GM12878 (cell line): ENCODE measurements at regions not wholly inside any gene's neighbourhood (a gene's known extent, or its start where the extent isn't known, plus 50 kb on each side); places are given as distances from the start of the nearest gene placed in this dataset.

Experiments used
- ATAC-seq: fragments of 200-7000 bp; cut with Tn5 transposase; 3 replicates; pipeline ENCODE4 v1.9.1; 2020; ENCODE audit warnings: mild to moderate bottlenecking, moderate library complexity
- BruUV-seq: library from RNA; stranded (reverse); fragments of 400-500 nt; replicated peaks from 2 replicates; lab custom pipeline; 2021; lab: Mats Ljungman, UMichigan
- CTCF ChIA-PET: fragments of 300-600 bp; sonication (Branson Sonifier 250); formaldehyde crosslinking; extraction: SDS; loops from one replicate; lab custom pipeline; 2021; ENCODE audit warnings: inconsistent platforms; lab: Yijun Ruan, JAX
- POLR2A ChIA-PET: fragments of 350-600 bp; formaldehyde crosslinking; extraction: SDS; loops from one replicate; lab custom pipeline; 2021; ENCODE audit warnings: inconsistent platforms; lab: Charles Lee
- RAD21 ChIA-PET: fragments of 300-600 bp; sonication (Branson Sonifier 250); formaldehyde crosslinking; loops from one replicate; lab custom pipeline; 2023; ENCODE audit warnings: antibody characterized with exemption; ENCODE audit not compliant: unreplicated experiment; lab: Charles Lee
- SMC1A ChIA-PET: fragments of 300-600 bp; sonication (Branson Sonifier 250); formaldehyde crosslinking; loops from one replicate; lab custom pipeline; 2023; ENCODE audit not compliant: unreplicated experiment, uncharacterized antibody; lab: Charles Lee
- DNase-seq: peaks from one replicate; pipeline ENCODE4 v3.0.0-alpha.2; 2011; ENCODE audit warnings: low read depth, low spot score
- FAIRE-seq: peaks from 3 replicates; lab custom pipeline; 2011; peaks lifted over from hg19 to GRCh38; lab: Jason Lieb, UNC
- H2AFZ ChIP-seq: 2 replicates; pipeline ENCODE4 v1.6.0; 2011; ENCODE audit warnings: low read depth, low read length, control low read depth; ENCODE audit not compliant: control insufficient read depth
- H3K27ac ChIP-seq: 2 replicates; pipeline ENCODE4 v1.5.1; 2011; ENCODE audit warnings: control low read depth; ENCODE audit not compliant: control insufficient read depth, insufficient read depth
- H3K27me3 ChIP-seq, 2 experiments: replicated peaks in 1 of 2; 2 replicates each; pipeline versions ENCODE4 v1.6.0 to v1.6.1; 2011; ENCODE audit warnings: low read length in 1 of 2; ENCODE audit not compliant: control insufficient read depth in 2 of 2, insufficient read depth in 2 of 2
- H3K36me3 ChIP-seq, 2 experiments: 2 replicates each; pipeline ENCODE4 v1.5.1; 2011; ENCODE audit warnings: low read length in 1 of 2; ENCODE audit not compliant: control insufficient read depth in 2 of 2, insufficient read depth in 2 of 2
- H3K4me1 ChIP-seq: 2 replicates; pipeline ENCODE4 v1.6.1; 2011; ENCODE audit warnings: mild to moderate bottlenecking, low read length, moderate library complexity, mixed read lengths; ENCODE audit not compliant: control insufficient read depth, insufficient read depth
- H3K4me2 ChIP-seq: 2 replicates; pipeline ENCODE4 v1.6.0; 2011; ENCODE audit warnings: control low read depth; ENCODE audit not compliant: control insufficient read depth, insufficient read depth
- H3K4me3 ChIP-seq: fragments of 200-600 bp; sonication (generic); 2 replicates; pipeline ENCODE4 v1.5.1; 2016
- H3K79me2 ChIP-seq: 2 replicates; pipeline ENCODE4 v1.6.0; 2011; ENCODE audit warnings: low read length; ENCODE audit not compliant: control insufficient read depth, insufficient read depth
- H3K9ac ChIP-seq: 2 replicates; pipeline ENCODE4 v1.8.0; 2011; ENCODE audit warnings: low read length, control low read depth, mixed read lengths; ENCODE audit not compliant: control insufficient read depth, insufficient read depth
- H3K9me3 ChIP-seq: replicated peaks from 3 replicates; pipeline ENCODE4 v1.5.1; 2011; ENCODE audit warnings: mild to moderate bottlenecking, low read length; ENCODE audit not compliant: control insufficient read depth, insufficient read depth
- H4K20me1 ChIP-seq: 2 replicates; pipeline ENCODE4 v1.6.0; 2011; ENCODE audit not compliant: control insufficient read depth, insufficient read depth
- BMI1 ChIP-seq: fragments of 450-650 bp; IDR thresholded peaks from 2 replicates; pipeline ENCODE4 v1.6.1; 2016; ENCODE audit warnings: mild to moderate bottlenecking, moderate library complexity, borderline replicate concordance
- CBX5 ChIP-seq: sonication (generic); IDR thresholded peaks from 2 replicates; pipeline ENCODE4 v1.6.1; 2016; ENCODE audit warnings: low read depth, moderate library complexity, mild to moderate bottlenecking, inconsistent platforms
- LARP7 ChIP-seq: fragments of 450-650 bp; IDR thresholded peaks from 2 replicates; pipeline ENCODE4 v1.6.1; 2017; ENCODE audit warnings: mild to moderate bottlenecking
- MYB ChIP-seq: fragments of 150-350 bp; IDR thresholded peaks from 2 replicates; pipeline ENCODE4 v1.6.1; 2014; ENCODE audit warnings: mild to moderate bottlenecking, low read depth, low read length, borderline replicate concordance
- RELB ChIP-seq: fragments of 450-650 bp; IDR thresholded peaks from 2 replicates; pipeline ENCODE4 v1.6.1; 2017; ENCODE audit warnings: low read depth, mild to moderate bottlenecking, moderate library complexity
- TBL1XR1 ChIP-seq: IDR thresholded peaks from 2 replicates; pipeline ENCODE4 v1.6.1; 2012; ENCODE audit warnings: low read depth, low read length, improper control_type of control experiment
- WGBS: methylation state at CpG from one replicate; pipeline ENCODE4 v1.1.6; 2016; ENCODE audit warnings: low lambda C conversion rate; ENCODE audit not compliant: insufficient replicate concordance, insufficient coverage; ENCODE audit errors: missing lambda C conversion rate; 5-methylcytosine and 5-hydroxymethylcytosine counted together
- in situ Hi-C: fragments of 300-500 bp; cut with MboI; formaldehyde crosslinking; loops from 9 replicates; pipeline ENCODE4 v1.14.3; 2018; ENCODE audit warnings: mixed read lengths
- intact Hi-C: fragments of 100-400 bp; cut with micrococcal nuclease; formaldehyde crosslinking; loops from one replicate; pipeline ENCODE4 v1.14.2; 2022; ENCODE audit not compliant: unreplicated experiment
- TF ChIP-seq, protein P1 (sequence below): fragments of 450-650 bp; IDR thresholded peaks from 2 replicates; pipeline ENCODE4 v1.6.1; 2018; ENCODE audit warnings: mild to moderate bottlenecking, low read depth, moderate library complexity; ENCODE audit not compliant: partially characterized antibody

GRCh38 chr14:37797675-37798074 lies 202.2 kb downstream of the TTC6 start:
- Histone ChIP-seq H3K4me3 (no peak overlapping the region), H3K36me3 (no peaks in the 10 kb centered on the region), H3K4me1 (no peaks in the 10 kb centered on the region), H3K27me3 (no peaks in the 10 kb centered on the region), H3K27ac (no peak overlapping the region), H3K79me2 (no peaks in the 10 kb centered on the region), H2AFZ (no peak overlapping the region), H3K4me2 (no peak overlapping the region), H3K9ac (no peak overlapping the region), H4K20me1 (no peaks in the 10 kb centered on the region), H3K9me3 (no peaks in the 10 kb centered on the region)
- no peak for FAIRE-seq
- ChIA-PET RAD21 (no interaction called here), POLR2A (no interaction called here), SMC1A (no interaction called here), CTCF (no interaction called here)
- intact Hi-C loops: no loop called here
- 0% methylated on average over 1 of the region's 1 CpG for WGBS
- BruUV-seq: no TSS peak
- no peak for DNase-seq
- in situ Hi-C loops: no loop called here
- ATAC-seq: no peak
- TF ChIP-seq RELB (no peak), TBL1XR1 (no peak), CBX5 (no peak), MYB (no peak), LARP7 (no peak), BMI1 (no peak)
- TF ChIP-seq, protein P1, sequence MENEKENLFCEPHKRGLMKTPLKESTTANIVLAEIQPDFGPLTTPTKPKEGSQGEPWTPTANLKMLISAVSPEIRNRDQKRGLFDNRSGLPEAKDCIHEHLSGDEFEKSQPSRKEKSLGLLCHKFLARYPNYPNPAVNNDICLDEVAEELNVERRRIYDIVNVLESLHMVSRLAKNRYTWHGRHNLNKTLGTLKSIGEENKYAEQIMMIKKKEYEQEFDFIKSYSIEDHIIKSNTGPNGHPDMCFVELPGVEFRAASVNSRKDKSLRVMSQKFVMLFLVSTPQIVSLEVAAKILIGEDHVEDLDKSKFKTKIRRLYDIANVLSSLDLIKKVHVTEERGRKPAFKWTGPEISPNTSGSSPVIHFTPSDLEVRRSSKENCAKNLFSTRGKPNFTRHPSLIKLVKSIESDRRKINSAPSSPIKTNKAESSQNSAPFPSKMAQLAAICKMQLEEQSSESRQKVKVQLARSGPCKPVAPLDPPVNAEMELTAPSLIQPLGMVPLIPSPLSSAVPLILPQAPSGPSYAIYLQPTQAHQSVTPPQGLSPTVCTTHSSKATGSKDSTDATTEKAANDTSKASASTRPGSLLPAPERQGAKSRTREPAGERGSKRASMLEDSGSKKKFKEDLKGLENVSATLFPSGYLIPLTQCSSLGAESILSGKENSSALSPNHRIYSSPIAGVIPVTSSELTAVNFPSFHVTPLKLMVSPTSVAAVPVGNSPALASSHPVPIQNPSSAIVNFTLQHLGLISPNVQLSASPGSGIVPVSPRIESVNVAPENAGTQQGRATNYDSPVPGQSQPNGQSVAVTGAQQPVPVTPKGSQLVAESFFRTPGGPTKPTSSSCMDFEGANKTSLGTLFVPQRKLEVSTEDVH: no peak
